ENCODE measurements at regions not wholly inside any gene's neighbourhood (a gene's known extent, or its start where the extent isn't known, plus 50 kb on each side); places are given as distances from the start of the nearest gene placed in this dataset.

GRCh38 chr3:106120356-106120755 is 251.5 kb upstream of the CBLB start:
- H3K4me1 ChIP-seq (ENCODE audit: control insufficient read depth in 2 of 2, insufficient read depth in 2 of 2, low read length in 2 of 2), result no peaks in the 10 kb centered on the region
- no peak overlapping the region for H3K4me3 ChIP-seq (ENCODE audit: low read length in 2 of 2)
- H3K9me3 ChIP-seq (ENCODE audit: control insufficient read depth in 2 of 2, insufficient read depth in 1 of 2, low read length in 1 of 2), result no peaks in the 10 kb centered on the region
- WGBS, result 94% methylated on average over 4 of the region's 4 CpGs
- no peaks in the 10 kb centered on the region for H3K36me3 ChIP-seq (ENCODE audit: control insufficient read depth in 2 of 2, insufficient read depth in 2 of 2, low read length in 1 of 2)
- no peak overlapping the region for H3K27ac ChIP-seq (ENCODE audit: low read depth in 1 of 2, low read length in 1 of 2)
- H3K27me3 ChIP-seq (ENCODE audit: control insufficient read depth in 2 of 2, insufficient read depth in 1 of 2, low read length in 1 of 2), result no peaks in the 10 kb centered on the region
- no peak for DNase-seq (ENCODE audit: low read depth in 6 of 9, low spot score in 9 of 9)

GRCh38 chr3:106121491-106122289 is 252.9 kb upstream of the CBLB start:
- no peaks in the 10 kb centered on the region for H3K36me3 ChIP-seq (ENCODE audit: control insufficient read depth in 2 of 2, insufficient read depth in 2 of 2, low read length in 1 of 2)
- H3K4me3 ChIP-seq (ENCODE audit: low read length in 2 of 2), result no peak overlapping the region
- no peaks in the 10 kb centered on the region for H3K9me3 ChIP-seq (ENCODE audit: control insufficient read depth in 2 of 2, insufficient read depth in 1 of 2, low read length in 1 of 2)
- 97% methylated on average over 3 of the region's 3 CpGs for WGBS
- DNase-seq (ENCODE audit: low read depth in 6 of 9, low spot score in 9 of 9), result no peak
- no peaks in the 10 kb centered on the region for H3K4me1 ChIP-seq (ENCODE audit: control insufficient read depth in 2 of 2, insufficient read depth in 2 of 2, low read length in 2 of 2)
- no peak overlapping the region for H3K27ac ChIP-seq (ENCODE audit: low read depth in 1 of 2, low read length in 1 of 2)
- H3K27me3 ChIP-seq (ENCODE audit: control insufficient read depth in 2 of 2, insufficient read depth in 1 of 2, low read length in 1 of 2), result no peaks in the 10 kb centered on the region

DNA sequence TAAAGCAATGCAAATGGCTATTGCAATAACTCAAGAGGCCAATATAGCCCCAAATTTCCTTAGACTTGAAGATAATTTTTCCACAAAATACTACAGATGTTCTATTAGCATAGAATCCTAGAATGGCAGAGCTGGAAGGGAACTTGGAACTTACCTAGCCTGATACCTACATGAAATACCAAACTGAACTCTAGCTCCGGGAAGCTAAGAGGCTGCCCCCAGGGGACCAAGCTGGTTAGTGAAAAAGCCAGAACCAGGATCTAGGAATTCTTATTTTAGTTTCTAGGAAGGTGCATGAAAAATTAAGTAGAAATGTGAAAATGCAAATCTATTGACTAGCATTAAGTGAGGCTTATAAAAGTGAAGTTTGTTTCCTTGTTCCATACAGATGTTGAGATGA is 256.0 kb upstream of the CBLB start:
- no peaks in the 10 kb centered on the region for H3K4me1 ChIP-seq (ENCODE audit: control insufficient read depth in 2 of 2, insufficient read depth in 2 of 2, low read length in 2 of 2)
- WGBS, result 97% methylated on average over 1 of the region's 1 CpG
- no peak overlapping the region for H3K4me3 ChIP-seq (ENCODE audit: low read length in 2 of 2)
- H3K36me3 ChIP-seq (ENCODE audit: control insufficient read depth in 2 of 2, insufficient read depth in 2 of 2, low read length in 1 of 2), result no peaks in the 10 kb centered on the region
- DNase-seq (ENCODE audit: low read depth in 6 of 9, low spot score in 9 of 9), result no peak
- no peaks in the 10 kb centered on the region for H3K27me3 ChIP-seq (ENCODE audit: control insufficient read depth in 2 of 2, insufficient read depth in 1 of 2, low read length in 1 of 2)
- H3K27ac ChIP-seq (ENCODE audit: low read depth in 1 of 2, low read length in 1 of 2), result no peak overlapping the region
- no peaks in the 10 kb centered on the region for H3K9me3 ChIP-seq (ENCODE audit: control insufficient read depth in 2 of 2, insufficient read depth in 1 of 2, low read length in 1 of 2)

DNA sequence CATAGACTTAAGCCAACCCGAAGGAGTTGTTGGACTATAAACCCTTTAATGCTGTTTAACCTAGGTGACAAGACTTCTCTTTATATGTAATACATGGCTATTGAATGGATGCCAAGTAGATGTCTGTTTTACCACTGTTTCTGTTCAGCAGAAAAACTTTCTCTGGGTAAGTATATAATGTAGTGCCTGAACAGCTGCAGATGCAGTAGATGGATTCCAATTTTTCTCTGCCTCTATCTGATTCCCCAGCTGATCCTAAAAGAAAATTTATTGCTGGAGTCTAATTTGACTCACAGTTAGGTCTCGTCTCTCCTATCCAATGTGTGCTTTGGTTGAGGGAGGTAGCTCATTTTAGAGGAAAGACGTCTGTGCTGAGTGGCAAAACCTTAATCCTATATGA is 256.5 kb upstream of the CBLB start:
- WGBS, result 78% methylated on average over 3 of the region's 3 CpGs
- no peak overlapping the region for H3K27ac ChIP-seq (ENCODE audit: low read depth in 1 of 2, low read length in 1 of 2)

DNA sequence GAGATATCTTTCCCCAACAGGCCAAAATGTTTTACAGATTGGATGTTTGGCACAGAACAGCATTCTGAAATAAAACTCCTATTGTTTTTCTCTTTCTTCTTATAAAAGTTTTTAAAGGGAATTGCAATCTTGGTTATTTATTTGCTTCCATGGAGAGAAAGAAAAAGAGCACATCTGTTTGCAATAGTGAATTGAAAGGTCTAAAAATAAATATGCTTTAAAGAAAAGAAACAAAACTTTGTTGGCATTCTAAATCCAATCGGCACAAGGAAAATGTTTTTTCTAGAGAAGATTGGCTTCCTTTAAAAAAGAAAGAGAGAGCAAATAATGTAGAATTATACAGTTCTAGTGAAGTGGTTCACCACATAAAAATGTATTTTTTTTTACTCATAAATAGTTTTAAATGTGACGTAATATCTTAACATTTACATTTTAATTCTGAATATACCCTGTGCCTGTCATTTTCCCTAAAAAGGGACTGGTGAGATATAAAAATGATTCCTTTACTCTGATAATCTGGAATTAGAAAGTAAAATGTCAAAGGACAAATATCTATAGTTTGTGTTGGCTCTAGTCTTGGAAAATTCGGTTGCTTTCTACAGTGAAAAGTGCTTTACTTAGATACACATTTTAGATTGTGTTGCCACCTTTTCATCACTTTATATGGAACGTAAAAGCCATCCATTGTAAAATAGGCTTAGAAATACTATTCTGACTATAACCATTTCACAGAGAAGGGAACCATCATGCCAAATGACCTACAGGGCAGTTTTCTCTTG is 257.4 kb upstream of the CBLB start:
- no peak overlapping the region for H3K27ac ChIP-seq (ENCODE audit: low read depth in 1 of 2, low read length in 1 of 2)
- 97% methylated on average over 4 of the region's 4 CpGs for WGBS
- H3K27me3 ChIP-seq (ENCODE audit: control insufficient read depth in 2 of 2, insufficient read depth in 1 of 2, low read length in 1 of 2), result no peaks in the 10 kb centered on the region
- no peak overlapping the region for H3K4me3 ChIP-seq (ENCODE audit: low read length in 2 of 2)
- no peaks in the 10 kb centered on the region for H3K4me1 ChIP-seq (ENCODE audit: control insufficient read depth in 2 of 2, insufficient read depth in 2 of 2, low read length in 2 of 2)
- no peak for DNase-seq (ENCODE audit: low read depth in 6 of 9, low spot score in 9 of 9)
- no peaks in the 10 kb centered on the region for H3K9me3 ChIP-seq (ENCODE audit: control insufficient read depth in 2 of 2, insufficient read depth in 1 of 2, low read length in 1 of 2)
- no peaks in the 10 kb centered on the region for H3K36me3 ChIP-seq (ENCODE audit: control insufficient read depth in 2 of 2, insufficient read depth in 2 of 2, low read length in 1 of 2)

More for the DNA sequence above, 256.5 kb upstream of the CBLB start:
- H3K36me3 ChIP-seq (ENCODE audit: control insufficient read depth in 2 of 2, insufficient read depth in 2 of 2, low read length in 1 of 2), result no peaks in the 10 kb centered on the region
- H3K27me3 ChIP-seq (ENCODE audit: control insufficient read depth in 2 of 2, insufficient read depth in 1 of 2, low read length in 1 of 2), result no peaks in the 10 kb centered on the region
- H3K9me3 ChIP-seq (ENCODE audit: control insufficient read depth in 2 of 2, insufficient read depth in 1 of 2, low read length in 1 of 2), result no peaks in the 10 kb centered on the region
- DNase-seq (ENCODE audit: low read depth in 6 of 9, low spot score in 9 of 9), result no peak
- H3K4me3 ChIP-seq (ENCODE audit: low read length in 2 of 2), result no peak overlapping the region
- H3K4me1 ChIP-seq (ENCODE audit: control insufficient read depth in 2 of 2, insufficient read depth in 2 of 2, low read length in 2 of 2), result no peaks in the 10 kb centered on the region

DNA sequence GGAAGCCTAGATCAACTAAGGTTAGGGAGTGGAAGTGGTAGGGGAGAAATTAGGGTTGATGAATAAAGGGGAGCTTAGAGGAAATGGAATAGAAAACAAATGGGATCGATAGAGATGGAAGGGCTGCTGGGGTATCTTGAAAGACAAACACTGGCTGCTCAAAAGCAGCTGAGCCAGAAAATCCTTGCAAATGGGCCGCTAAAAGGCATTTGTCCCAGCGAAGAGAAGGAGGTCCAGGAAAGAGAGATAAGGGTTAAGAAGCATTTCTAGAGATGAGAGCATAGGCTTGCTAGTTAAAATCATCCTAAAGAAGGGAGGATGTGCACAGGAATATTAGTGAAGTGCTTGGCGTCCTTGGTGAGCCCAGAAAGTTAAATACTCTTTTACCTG is 258.0 kb upstream of the CBLB start:
- Histone ChIP-seq H3K9me3 (ENCODE audit: control insufficient read depth in 2 of 2, insufficient read depth in 1 of 2, low read length in 1 of 2) (no peaks in the 10 kb centered on the region), H3K36me3 (ENCODE audit: control insufficient read depth in 2 of 2, insufficient read depth in 2 of 2, low read length in 1 of 2) (no peaks in the 10 kb centered on the region), H3K27ac (ENCODE audit: low read depth in 1 of 2, low read length in 1 of 2) (no peak overlapping the region), H3K4me3 (ENCODE audit: low read length in 2 of 2) (no peak overlapping the region), H3K4me1 (ENCODE audit: control insufficient read depth in 2 of 2, insufficient read depth in 2 of 2, low read length in 2 of 2) (no peaks in the 10 kb centered on the region), H3K27me3 (ENCODE audit: control insufficient read depth in 2 of 2, insufficient read depth in 1 of 2, low read length in 1 of 2) (no peaks in the 10 kb centered on the region)
- WGBS, result 93% methylated on average over 4 of the region's 4 CpGs
- DNase-seq (ENCODE audit: low read depth in 6 of 9, low spot score in 9 of 9), result no peak

DNA sequence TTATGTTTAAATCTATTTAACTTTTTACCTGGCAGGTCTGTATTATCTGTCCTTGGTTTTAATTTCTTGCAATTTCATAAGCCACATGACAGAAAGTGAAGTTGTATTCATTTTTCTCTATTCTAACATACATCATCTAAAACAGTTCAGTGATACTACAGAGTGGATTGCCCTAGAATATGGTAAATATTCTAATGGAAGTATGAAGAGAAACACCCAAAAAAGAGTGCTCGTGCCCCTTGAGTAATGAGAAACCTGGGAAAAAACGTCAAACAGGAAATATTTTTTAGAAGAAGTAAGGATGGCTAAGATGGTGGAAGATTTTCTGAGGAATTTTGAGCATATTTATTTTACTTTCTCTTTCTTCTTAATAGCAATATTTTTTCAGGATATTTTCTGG is 261.1 kb upstream of the CBLB start:
- Histone ChIP-seq H3K27me3 (ENCODE audit: control insufficient read depth in 2 of 2, insufficient read depth in 1 of 2, low read length in 1 of 2) (no peaks in the 10 kb centered on the region), H3K9me3 (ENCODE audit: control insufficient read depth in 2 of 2, insufficient read depth in 1 of 2, low read length in 1 of 2) (no peaks in the 10 kb centered on the region), H3K4me1 (ENCODE audit: control insufficient read depth in 2 of 2, insufficient read depth in 2 of 2, low read length in 2 of 2) (no peaks in the 10 kb centered on the region), H3K27ac (ENCODE audit: low read depth in 1 of 2, low read length in 1 of 2) (no peak overlapping the region), H3K36me3 (ENCODE audit: control insufficient read depth in 2 of 2, insufficient read depth in 2 of 2, low read length in 1 of 2) (no peaks in the 10 kb centered on the region), H3K4me3 (ENCODE audit: low read length in 2 of 2) (no peak overlapping the region)
- DNase-seq (ENCODE audit: low read depth in 6 of 9, low spot score in 9 of 9), result no peak
- WGBS, result 85% methylated on average over 2 of the region's 2 CpGs

- Histone ChIP-seq H3K4me1 (ENCODE audit: control insufficient read depth in 2 of 2, insufficient read depth in 2 of 2, low read length in 2 of 2) (no peaks in the 10 kb centered on the region), H3K4me3 (ENCODE audit: low read length in 2 of 2) (no peak overlapping the region), H3K27me3 (ENCODE audit: control insufficient read depth in 2 of 2, insufficient read depth in 1 of 2, low read length in 1 of 2) (no peaks in the 10 kb centered on the region), H3K36me3 (ENCODE audit: control insufficient read depth in 2 of 2, insufficient read depth in 2 of 2, low read length in 1 of 2) (no peaks in the 10 kb centered on the region), H3K9me3 (ENCODE audit: control insufficient read depth in 2 of 2, insufficient read depth in 1 of 2, low read length in 1 of 2) (peaks cover 0 to 4% of the 10 kb centered on the region in 2 donors), H3K27ac (ENCODE audit: low read depth in 1 of 2, low read length in 1 of 2) (no peak overlapping the region)
- WGBS, result 88% methylated on average over 2 of the region's 2 CpGs
- no peak for DNase-seq (ENCODE audit: low read depth in 6 of 9, low spot score in 9 of 9)
Observed at GRCh38 chr3:106130384-106131198, 261.8 kb upstream of the CBLB start.
